Right atrium auricular region (tissue), 2 donors: ENCODE measurements at regions not wholly inside any gene's neighbourhood (a gene's known extent, or its start where the extent isn't known, plus 50 kb on each side); places are given as distances from the start of the nearest gene placed in this dataset.

ENCODE experiments used
- DNase-seq: peaks from one replicate; pipeline ENCODE4 v3.0.0-alpha.2; 2019; ENCODE audit warnings: low spot score
- H3K27ac ChIP-seq, 2 donors: fragments of 200-600 bp; sonication (generic); 1 replicate in 1 of 2; 2 replicates in 1 of 2; pipeline ENCODE4 v1.5.1; 2016 to 2019
- H3K27me3 ChIP-seq, 2 donors: fragments of 200-600 bp; sonication (generic); one replicate each; pipeline versions ENCODE4 v1.5.1 to v1.6.0; 2017 to 2019
- H3K36me3 ChIP-seq: fragments of 200-600 bp; sonication (generic); one replicate; pipeline ENCODE4 v1.5.1; 2016
- H3K4me1 ChIP-seq, 2 donors: fragments of 200-600 bp; sonication (generic); one replicate each; pipeline versions ENCODE4 v1.5.1 to v1.6.0; 2017 to 2019
- H3K4me3 ChIP-seq, 2 donors: fragments of 200-600 bp; sonication (generic); 1 replicate in 1 of 2; 2 replicates in 1 of 2; pipeline ENCODE4 v1.5.1; 2017 to 2019; ENCODE audit warnings: mild to moderate bottlenecking in 1 of 2, moderate library complexity in 1 of 2
- H3K9me3 ChIP-seq, 2 donors: fragments of 200-600 bp; sonication (generic); one replicate each; pipeline ENCODE4 v1.5.1; 2019
- CTCF ChIP-seq, 2 donors: fragments of 200-600 bp; sonication (generic); IDR thresholded peaks; one replicate each; pipeline ENCODE4 v1.5.1; 2019; ENCODE audit warnings: antibody characterized with exemption in 2 of 2

- no peaks in the 10 kb centered on the region for H3K9me3 ChIP-seq
Measured at GRCh38 chr4:11038926-11039325, 354.4 kb upstream of the CLNK start.

GRCh38 chr4:11037637-11038036 is 353.1 kb upstream of the CLNK start:
- H3K4me1 ChIP-seq, result no peaks in the 10 kb centered on the region
- no peaks in the 10 kb centered on the region for H3K9me3 ChIP-seq
- no peak for TF ChIP-seq CTCF (IDR thresholded peaks at IDR 0.05)
- no peaks in the 10 kb centered on the region for H3K27me3 ChIP-seq
- no peak overlapping the region for H3K27ac ChIP-seq
- no peak for DNase-seq
- no peak overlapping the region for H3K4me3 ChIP-seq
- no peaks in the 10 kb centered on the region for H3K36me3 ChIP-seq

More at GRCh38 chr4:11038926-11039325, 354.4 kb upstream of the CLNK start:
- Histone ChIP-seq H3K27me3 (no peaks in the 10 kb centered on the region), H3K4me3 (no peak overlapping the region), H3K36me3 (no peaks in the 10 kb centered on the region), H3K27ac (no peak overlapping the region), H3K4me1 (no peaks in the 10 kb centered on the region)
- no peak for DNase-seq
- no peak for TF ChIP-seq CTCF (IDR thresholded peaks at IDR 0.05)

- H3K27ac ChIP-seq, result no peak overlapping the region
- H3K4me1 ChIP-seq, result no peaks in the 10 kb centered on the region
- no peaks in the 10 kb centered on the region for H3K36me3 ChIP-seq
- no peaks in the 10 kb centered on the region for H3K9me3 ChIP-seq
- H3K27me3 ChIP-seq, result no peaks in the 10 kb centered on the region
- H3K4me3 ChIP-seq, result no peak overlapping the region
- DNase-seq, result no peak
- TF ChIP-seq CTCF (IDR thresholded peaks at IDR 0.05), result no peak
Measured at GRCh38 chr4:11028334-11028733, 343.8 kb upstream of the CLNK start.

- DNase-seq, result no peak
- H3K4me3 ChIP-seq, result no peak overlapping the region
- H3K27ac ChIP-seq, result no peak overlapping the region
- H3K36me3 ChIP-seq, result no peaks in the 10 kb centered on the region
- no peaks in the 10 kb centered on the region for H3K9me3 ChIP-seq
- no peak for TF ChIP-seq CTCF (IDR thresholded peaks at IDR 0.05)
- no peaks in the 10 kb centered on the region for H3K27me3 ChIP-seq
- no peaks in the 10 kb centered on the region for H3K4me1 ChIP-seq
Measured at GRCh38 chr4:11021333-11021732, 336.8 kb upstream of the CLNK start.

GRCh38 chr4:11019451-11020240 is 335.1 kb upstream of the CLNK start:
- Histone ChIP-seq H3K4me3 (no peak overlapping the region), H3K27me3 (no peaks in the 10 kb centered on the region), H3K9me3 (no peaks in the 10 kb centered on the region), H3K36me3 (no peaks in the 10 kb centered on the region), H3K27ac (no peak overlapping the region), H3K4me1 (no peaks in the 10 kb centered on the region)
- no peak for TF ChIP-seq CTCF (IDR thresholded peaks at IDR 0.05)
- no peak for DNase-seq

- Histone ChIP-seq H3K36me3 (no peaks in the 10 kb centered on the region), H3K4me1 (no peaks in the 10 kb centered on the region), H3K27ac (no peak overlapping the region), H3K9me3 (no peaks in the 10 kb centered on the region), H3K27me3 (no peaks in the 10 kb centered on the region), H3K4me3 (no peak overlapping the region)
- no peak for DNase-seq
- TF ChIP-seq CTCF (IDR thresholded peaks at IDR 0.05), result no peak
Measured at GRCh38 chr4:11014199-11014598, 329.6 kb upstream of the CLNK start.
